AG08396 (cell line): ENCODE measurements at regions not wholly inside any gene's neighbourhood (a gene's known extent, or its start where the extent isn't known, plus 50 kb on each side); places are given as distances from the start of the nearest gene placed in this dataset.
"Not testable (repeated sequence)": the region's sequence is repeated elsewhere in the genome, so short reads cannot be mapped to it uniquely, and the experiment has no call there.

ENCODE experiments used
- DNase-seq: peaks from one replicate; pipeline ENCODE4 v3.0.0; 2012; ENCODE audit warnings: low spot score, mixed read lengths

DNA sequence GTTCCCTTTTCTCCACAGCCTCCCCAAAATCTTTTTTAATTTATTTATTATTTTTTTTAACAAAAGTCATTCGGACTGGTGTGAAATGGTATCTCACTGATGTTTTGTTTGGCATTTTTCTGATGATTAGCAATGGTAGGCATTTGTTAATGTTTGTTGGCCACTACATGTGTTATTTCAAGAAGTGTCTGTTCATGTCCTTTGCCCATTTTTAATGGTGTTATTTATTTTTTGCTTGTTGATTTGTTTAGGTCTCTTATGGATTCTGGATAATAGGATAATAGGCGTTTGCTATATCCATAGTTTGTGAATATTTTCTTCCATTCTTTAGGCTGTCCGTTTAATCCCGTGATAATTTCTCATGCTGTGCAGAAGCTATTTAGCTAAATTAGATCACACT is 596.5 kb upstream of the DEFB115 start:
- DNase-seq = not testable (repeated sequence)

DNA sequence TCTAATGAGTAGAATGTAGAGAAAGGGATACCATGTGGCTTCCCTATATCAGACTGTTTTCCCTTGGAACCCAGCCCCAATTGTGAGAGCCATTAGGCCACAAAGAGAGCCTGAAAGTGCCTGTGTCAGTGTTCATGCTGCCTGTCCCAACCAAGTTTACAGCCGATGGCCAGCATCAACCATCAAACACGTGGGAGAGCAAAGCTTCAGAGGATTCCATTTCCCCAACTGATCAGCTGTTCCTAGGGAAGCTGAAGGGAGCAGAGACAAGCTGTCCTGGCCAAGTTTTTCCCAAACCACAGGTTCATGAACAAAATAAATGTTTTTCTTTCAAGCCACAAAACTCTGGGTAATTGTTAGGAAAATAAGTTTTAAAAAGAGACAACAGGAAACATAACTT is 589.0 kb upstream of the DEFB115 start:
- not testable (repeated sequence) for DNase-seq

- not testable (repeated sequence) for DNase-seq
These were observed 588.0 kb upstream of the DEFB115 start for GRCh38 chr20:30669330-30670029.

- DNase-seq = not testable (repeated sequence)
These were observed 586.3 kb upstream of the DEFB115 start for GRCh38 chr20:30671120-30671519.

DNA sequence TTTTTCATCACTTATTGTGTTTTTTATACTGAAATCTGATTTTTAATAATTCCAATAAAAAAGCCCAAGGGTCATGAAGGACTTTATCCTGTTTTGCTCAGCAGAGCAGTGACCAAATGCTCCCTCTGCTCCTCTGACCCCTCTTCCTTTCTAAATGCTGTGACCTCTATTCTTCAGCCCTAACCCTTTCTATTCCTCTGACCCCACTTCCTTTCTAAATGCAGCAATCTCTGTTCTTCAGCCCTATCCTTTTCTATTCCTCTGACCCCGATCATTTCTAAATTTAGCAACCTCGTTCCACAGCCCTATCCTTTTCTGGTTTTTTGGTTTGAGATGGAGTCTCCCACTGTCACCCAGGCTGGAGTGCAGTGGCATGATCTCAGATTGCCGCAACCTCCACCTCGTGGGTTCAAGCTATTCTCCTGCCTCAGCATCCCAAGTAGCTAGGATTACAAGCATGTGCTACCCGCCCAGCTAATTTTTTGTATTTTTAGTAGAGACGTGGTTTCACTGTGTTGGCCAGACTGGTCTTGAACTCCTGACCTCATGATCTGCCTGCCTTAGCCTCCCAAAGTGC is 581.4 kb upstream of the DEFB115 start:
- DNase-seq = not testable (repeated sequence)

DNA sequence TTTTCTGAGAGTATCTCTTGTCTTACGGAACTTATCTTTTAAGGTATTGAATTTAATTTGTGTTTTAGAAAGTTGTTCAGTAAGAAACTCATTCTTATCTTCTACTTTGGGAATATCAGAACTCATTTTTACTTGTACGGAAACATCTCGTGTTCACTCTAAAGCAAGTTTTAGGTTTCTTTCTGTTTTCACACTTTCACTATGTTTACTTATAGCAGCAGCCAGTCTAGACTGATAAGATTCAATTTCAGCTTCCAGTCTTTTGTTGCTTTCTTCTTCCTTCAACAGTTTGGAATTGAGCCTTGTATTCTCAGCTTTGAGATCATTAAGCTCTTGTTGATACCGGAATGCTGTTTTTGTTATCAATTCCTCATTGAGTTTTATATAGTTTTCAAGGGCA is 575.2 kb upstream of the DEFB115 start:
- DNase-seq = not testable (repeated sequence)

- DNase-seq = not testable (repeated sequence)
These were observed 544.6 kb upstream of the DEFB115 start for GRCh38 chr20:30712861-30713260.

DNA sequence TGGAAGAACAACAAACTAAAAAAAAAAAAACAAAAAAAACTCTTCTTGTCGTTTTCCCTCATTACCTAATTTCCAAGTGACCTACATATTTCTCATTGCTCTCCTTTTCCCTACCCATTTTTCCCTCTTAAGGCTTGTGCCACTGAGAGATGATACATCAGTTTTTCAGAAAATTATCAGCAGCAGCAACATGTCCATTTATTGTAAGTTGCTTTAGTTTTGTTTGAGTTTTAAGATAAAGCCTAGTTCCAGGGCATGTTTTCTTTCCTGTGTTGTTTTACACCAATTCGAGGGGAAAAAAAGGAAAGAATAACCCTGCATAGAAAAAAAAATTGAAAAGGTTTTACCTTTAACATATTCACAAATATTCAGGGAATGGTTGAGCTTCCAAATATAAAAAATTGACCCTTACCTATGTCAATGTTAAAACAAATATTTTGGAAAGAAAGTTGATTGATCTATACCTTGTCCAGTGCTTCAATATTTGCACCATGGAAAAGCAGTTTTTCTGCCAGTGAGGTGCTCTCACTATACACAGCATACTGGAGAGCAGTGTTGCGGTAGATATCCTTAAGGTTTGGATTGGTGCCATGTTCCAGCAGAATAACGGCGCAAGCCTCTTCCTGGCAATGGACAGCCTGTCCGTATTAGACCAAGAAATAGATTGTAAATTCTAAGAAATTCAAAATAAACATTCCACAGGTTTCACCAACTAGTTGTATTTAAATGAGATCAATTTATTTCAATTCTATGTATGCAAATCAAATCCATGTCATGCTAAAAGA is 537.9 kb upstream of the DEFB115 start:
- DNase-seq = not testable (repeated sequence)

DNA sequence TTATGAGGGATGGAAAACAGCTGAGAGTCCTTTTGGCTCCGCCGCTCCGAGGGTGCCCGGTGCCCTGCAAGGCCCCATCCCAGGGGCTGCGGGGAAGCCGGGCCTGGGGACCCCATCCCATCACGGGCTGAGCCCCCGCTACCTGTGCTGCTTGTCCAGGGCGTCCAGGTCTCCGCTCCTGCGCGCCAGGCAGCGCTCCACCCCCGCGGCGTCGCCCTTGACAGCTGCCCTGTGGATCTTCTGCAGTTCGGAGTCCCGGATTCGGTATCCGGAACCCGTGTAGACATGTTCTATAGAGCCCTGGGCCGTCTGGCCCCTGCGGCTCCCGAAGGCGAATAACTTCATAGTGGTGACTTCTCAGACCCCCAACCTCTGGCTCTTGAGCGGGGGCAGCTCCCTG is 534.0 kb upstream of the DEFB115 start:
- not testable (repeated sequence) for DNase-seq

DNA sequence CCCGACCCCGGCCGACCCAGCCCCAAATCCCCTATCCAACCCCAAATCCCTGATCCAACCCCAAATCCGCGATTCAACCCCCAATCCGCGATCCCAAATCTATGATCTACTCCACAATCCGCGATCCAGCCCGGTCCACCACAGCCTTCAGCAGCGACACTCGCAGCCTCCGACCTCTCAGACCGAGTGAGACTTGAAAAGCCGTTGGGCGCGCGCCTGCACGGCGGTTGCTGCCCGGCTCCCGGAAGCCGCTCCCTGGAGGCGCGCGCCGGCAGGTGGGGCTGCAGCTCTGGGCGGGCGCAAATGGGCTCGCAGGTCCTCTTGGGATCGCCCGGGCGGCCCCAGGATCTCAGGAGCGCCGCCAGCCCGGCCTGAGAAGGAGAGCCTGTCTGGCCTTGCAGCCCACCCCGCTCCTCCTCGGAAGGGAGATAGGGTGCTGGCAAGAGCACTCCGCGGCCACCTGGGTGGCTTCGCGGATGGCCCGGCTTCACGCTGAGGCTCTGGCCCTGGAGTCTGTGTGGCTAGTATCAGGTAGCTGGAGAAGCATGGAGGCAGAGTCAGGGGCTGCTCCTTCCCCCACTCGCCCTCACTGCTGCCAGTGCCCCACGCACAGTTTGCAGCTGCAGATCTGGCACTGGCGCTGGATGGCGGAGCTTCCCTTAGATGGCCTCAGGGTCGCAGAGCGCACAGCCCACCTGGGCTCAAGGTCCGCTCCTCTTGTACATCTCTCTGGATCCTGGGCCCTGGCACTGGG is 533.4 kb upstream of the DEFB115 start:
- not testable (repeated sequence) for DNase-seq

DNA sequence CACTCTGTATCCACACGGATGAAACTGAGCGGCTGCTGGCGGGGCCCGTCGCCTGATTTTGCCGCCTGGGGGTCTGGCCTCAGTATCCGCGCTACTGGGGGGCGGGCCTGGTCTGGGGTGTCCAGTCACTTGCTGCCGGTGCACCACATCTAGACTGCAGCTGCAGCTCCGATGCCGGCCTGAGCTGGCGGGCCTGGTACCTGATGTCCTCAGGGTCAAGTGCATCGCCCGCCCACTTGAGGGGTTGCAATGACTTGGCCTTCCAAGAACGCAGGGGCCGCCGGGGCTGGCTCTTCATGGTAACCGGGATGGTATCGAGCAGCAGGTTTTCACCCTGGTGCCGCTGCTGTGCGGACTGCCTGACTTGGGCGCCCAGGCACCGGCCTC is 532.8 kb upstream of the DEFB115 start:
- not testable (repeated sequence) for DNase-seq

DNA sequence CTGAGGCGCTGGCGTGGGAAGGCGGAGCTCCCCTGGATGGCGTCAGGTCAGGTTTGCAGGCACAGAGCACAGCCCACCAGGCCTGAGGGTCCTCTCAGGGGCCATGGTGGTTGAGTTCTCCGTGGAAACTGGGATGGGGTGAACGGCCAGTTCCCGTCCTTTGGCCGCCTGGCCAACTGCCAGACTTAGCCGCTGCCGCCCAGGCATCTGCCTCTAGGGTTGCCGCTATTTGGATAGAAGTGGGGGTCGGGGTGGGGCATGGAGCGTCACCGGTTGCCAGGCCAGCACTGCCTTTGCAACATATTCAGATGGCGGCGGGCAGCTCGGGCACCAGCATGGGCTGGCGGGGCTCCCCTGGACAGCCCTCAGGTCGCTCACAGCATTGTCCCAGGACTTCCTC is 532.3 kb upstream of the DEFB115 start:
- not testable (repeated sequence) for DNase-seq

DNA sequence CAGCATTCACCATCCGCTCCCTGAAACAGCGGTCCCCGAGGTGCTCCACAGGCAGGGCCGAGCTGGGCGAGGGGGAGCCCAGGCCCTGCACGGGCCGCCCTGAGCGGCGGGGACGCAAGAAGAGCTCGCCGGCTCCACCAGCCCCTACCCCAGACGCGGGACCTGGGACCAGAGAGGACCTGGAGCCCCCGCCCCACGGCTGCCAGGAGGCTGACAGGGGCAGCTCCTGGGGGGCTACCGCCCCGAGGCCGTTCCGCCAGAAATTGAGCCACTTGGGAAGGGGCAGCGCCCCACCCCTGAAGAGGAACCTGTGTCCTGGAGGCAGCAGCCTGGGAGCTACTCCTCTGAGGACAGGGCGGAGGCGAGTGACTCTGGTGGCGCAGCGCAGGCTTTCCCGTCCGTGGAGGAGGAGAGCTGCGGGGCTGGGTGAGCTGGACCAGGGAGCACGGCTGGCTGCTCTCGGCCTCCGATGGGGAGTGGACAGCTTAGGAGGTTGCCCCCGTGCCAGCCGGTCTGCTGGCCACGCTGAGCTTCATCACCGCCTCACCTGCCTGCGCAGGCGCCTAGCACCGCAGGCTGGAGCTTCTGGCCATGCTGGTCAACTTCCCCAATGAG is 529.1 kb upstream of the DEFB115 start:
- DNase-seq = not testable (repeated sequence)
